H9 (cell line): ENCODE measurements at regions not wholly inside any gene's neighbourhood (a gene's known extent, or its start where the extent isn't known, plus 50 kb on each side); places are given as distances from the start of the nearest gene placed in this dataset.

Experiments
- DNase-seq: peaks from one replicate; pipeline ENCODE4 v3.0.0-alpha.2; 2017
- H2AFZ ChIP-seq: one replicate; pipeline ENCODE4 v1.6.1; 2013; ENCODE audit warnings: mild to moderate bottlenecking, low read length, control low read depth, moderate library complexity
- H2AK5ac ChIP-seq: 2 replicates; pipeline ENCODE4 v1.6.1; 2013; ENCODE audit warnings: low read length, control low read depth, mixed read lengths; ENCODE audit not compliant: insufficient read length
- H2BK120ac ChIP-seq: one replicate; pipeline ENCODE4 v1.6.1; 2013; ENCODE audit warnings: low read depth, mild to moderate bottlenecking, low read length, control low read depth, inconsistent platforms; ENCODE audit not compliant: poor library complexity, severe bottlenecking
- H2BK12ac ChIP-seq: 2 replicates; pipeline ENCODE4 v1.6.1; 2013; ENCODE audit warnings: low read length, control low read depth, mixed read lengths, low read depth; ENCODE audit not compliant: insufficient read length
- H2BK15ac ChIP-seq: 2 replicates; pipeline ENCODE4 v1.6.1; 2013; ENCODE audit warnings: low read depth, low read length, control low read depth
- H2BK20ac ChIP-seq: one replicate; pipeline ENCODE4 v1.6.1; 2013; ENCODE audit warnings: low read depth, mild to moderate bottlenecking, low read length, control low read depth, inconsistent platforms; ENCODE audit not compliant: poor library complexity, severe bottlenecking
- H2BK5ac ChIP-seq: 2 replicates; pipeline ENCODE4 v1.6.1; 2013; ENCODE audit warnings: low read length, control low read depth, mixed read lengths; ENCODE audit not compliant: insufficient read length
- H3K14ac ChIP-seq: 2 replicates; pipeline ENCODE4 v1.6.1; 2013; ENCODE audit warnings: low read length, control low read depth; ENCODE audit not compliant: insufficient read depth
- H3K18ac ChIP-seq: 2 replicates; pipeline ENCODE4 v1.6.1; 2013; ENCODE audit warnings: low read depth, mild to moderate bottlenecking, mixed read lengths, low read length, control low read depth; ENCODE audit not compliant: insufficient read length
- H3K23ac ChIP-seq: 2 replicates; pipeline ENCODE4 v1.6.1; 2013; ENCODE audit warnings: low read length, control low read depth, mixed read lengths, low read depth; ENCODE audit not compliant: insufficient read length
- H3K23me2 ChIP-seq: 2 replicates; pipeline ENCODE4 v1.6.1; 2013; ENCODE audit warnings: low read depth, mild to moderate bottlenecking, mixed read lengths, low read length, control low read depth; ENCODE audit not compliant: insufficient read length, poor library complexity, severe bottlenecking
- H3K27ac ChIP-seq: 2 replicates; pipeline ENCODE4 v1.5.1; 2013; ENCODE audit warnings: low read length, control low read depth, mixed read lengths, low read depth; ENCODE audit not compliant: insufficient read length
- H3K27me3 ChIP-seq: 2 replicates; pipeline ENCODE4 v1.6.1; 2013; ENCODE audit warnings: low read length, control low read depth, inconsistent platforms; ENCODE audit not compliant: insufficient read depth
- H3K4ac ChIP-seq: 2 replicates; pipeline ENCODE4 v1.6.1; 2013; ENCODE audit warnings: low read depth, mild to moderate bottlenecking, control low read depth, inconsistent platforms, low read length, moderate library complexity
- H3K4me1 ChIP-seq: 2 replicates; pipeline ENCODE4 v1.6.1; 2013; ENCODE audit warnings: low read length, control low read depth, inconsistent platforms; ENCODE audit not compliant: insufficient read depth
- H3K4me2 ChIP-seq: 2 replicates; pipeline ENCODE4 v1.6.1; 2013; ENCODE audit warnings: low read length, control low read depth, mixed read lengths; ENCODE audit not compliant: insufficient read length, insufficient read depth
- H3K56ac ChIP-seq: 2 replicates; pipeline ENCODE4 v1.6.1; 2013; ENCODE audit warnings: low read depth, mild to moderate bottlenecking, mixed read lengths, low read length, control low read depth; ENCODE audit not compliant: insufficient read length
- H3K79me1 ChIP-seq: 2 replicates; pipeline ENCODE4 v1.6.1; 2013; ENCODE audit warnings: low read depth, mild to moderate bottlenecking, moderate library complexity, low read length, control low read depth, inconsistent platforms; ENCODE audit not compliant: insufficient read depth, poor library complexity, severe bottlenecking
- H3K79me2 ChIP-seq: 2 replicates; pipeline ENCODE4 v1.6.1; 2013; ENCODE audit warnings: low read length, control low read depth, inconsistent platforms; ENCODE audit not compliant: insufficient read depth
- H3K9ac ChIP-seq: 2 replicates; pipeline ENCODE4 v1.6.1; 2013; ENCODE audit warnings: low read length, control low read depth, mixed read lengths; ENCODE audit not compliant: insufficient read length; ENCODE audit errors: extremely low read depth
- H3K9me3 ChIP-seq: one replicate; pipeline ENCODE4 v1.6.1; 2013; ENCODE audit warnings: low read depth, low read length, inconsistent platforms; ENCODE audit not compliant: control insufficient read depth
- H3T11ph ChIP-seq: one replicate; pipeline ENCODE4 v1.6.1; 2013; ENCODE audit warnings: mild to moderate bottlenecking, low read length, control low read depth, inconsistent platforms
- H4K20me1 ChIP-seq: one replicate; pipeline ENCODE4 v1.6.1; 2013; ENCODE audit not compliant: control insufficient read depth, insufficient read length, insufficient read depth
- H4K5ac ChIP-seq: 2 replicates; pipeline ENCODE4 v1.6.1; 2013; ENCODE audit warnings: low read depth, mild to moderate bottlenecking, mixed read lengths, low read length, control low read depth; ENCODE audit not compliant: insufficient read length
- H4K8ac ChIP-seq: replicated peaks from 2 replicates; pipeline ENCODE4 v1.6.1; 2013; ENCODE audit warnings: low read length, control low read depth, mixed read lengths, low read depth; ENCODE audit not compliant: insufficient read length
- H4K91ac ChIP-seq: 2 replicates; pipeline ENCODE4 v1.6.1; 2013; ENCODE audit warnings: low read depth, mild to moderate bottlenecking, moderate library complexity, mixed read lengths, low read length, control low read depth; ENCODE audit not compliant: insufficient read length
- H3K27ac Mint-ChIP-seq, 3 experiments: 2 replicates in 2 of 3; 3 replicates in 1 of 3; pipeline ENCODE4 v1.8.0; 2020 to 2021; ENCODE audit warnings: mixed read lengths in 3 of 3, mild to moderate bottlenecking in 1 of 3, moderate library complexity in 1 of 3
- H3K27me3 Mint-ChIP-seq: 2 replicates; pipeline ENCODE4 v1.8.0; 2021; ENCODE audit warnings: low read depth, mild to moderate bottlenecking, moderate library complexity, mixed read lengths
- H3K36me3 Mint-ChIP-seq, 3 experiments: 2 replicates in 2 of 3; 3 replicates in 1 of 3; pipeline ENCODE4 v1.8.0; 2020 to 2021; ENCODE audit warnings: low read depth in 3 of 3, mixed read lengths in 3 of 3; ENCODE audit not compliant: insufficient read depth in 1 of 3
- H3K4me1 Mint-ChIP-seq, 2 experiments: 2 replicates each; pipeline ENCODE4 v1.8.0; 2020; ENCODE audit warnings: mixed read lengths in 2 of 2
- H3K4me3 Mint-ChIP-seq, 2 experiments: 2 replicates in 1 of 2; 3 replicates in 1 of 2; pipeline ENCODE4 v1.8.0; 2020 to 2021; ENCODE audit warnings: mild to moderate bottlenecking in 2 of 2, mixed read lengths in 2 of 2, moderate library complexity in 1 of 2
- H3K9me3 Mint-ChIP-seq, 2 experiments: 2 replicates in 1 of 2; 3 replicates in 1 of 2; pipeline ENCODE4 v1.8.0; 2020; ENCODE audit warnings: mild to moderate bottlenecking in 2 of 2, mixed read lengths in 2 of 2, moderate library complexity in 1 of 2
- CTCF ChIP-seq: fragments of 200-600 bp; sonication (generic); conservative IDR thresholded peaks from 3 replicates; pipeline ENCODE4 v1.8.0; 2021; ENCODE audit warnings: antibody characterized with exemption, mild to moderate bottlenecking
- WGBS: extraction: QIAGEN DNeasy Blood & Tissue Kit; methylation state at CpG from one replicate; pipeline ENCODE4 v1.1.7; 2013; ENCODE audit warnings: missing lambda C conversion rate, low lambda C conversion rate, mixed read lengths; ENCODE audit not compliant: insufficient read length; ENCODE audit errors: extremely low coverage; 5-methylcytosine and 5-hydroxymethylcytosine counted together

DNA sequence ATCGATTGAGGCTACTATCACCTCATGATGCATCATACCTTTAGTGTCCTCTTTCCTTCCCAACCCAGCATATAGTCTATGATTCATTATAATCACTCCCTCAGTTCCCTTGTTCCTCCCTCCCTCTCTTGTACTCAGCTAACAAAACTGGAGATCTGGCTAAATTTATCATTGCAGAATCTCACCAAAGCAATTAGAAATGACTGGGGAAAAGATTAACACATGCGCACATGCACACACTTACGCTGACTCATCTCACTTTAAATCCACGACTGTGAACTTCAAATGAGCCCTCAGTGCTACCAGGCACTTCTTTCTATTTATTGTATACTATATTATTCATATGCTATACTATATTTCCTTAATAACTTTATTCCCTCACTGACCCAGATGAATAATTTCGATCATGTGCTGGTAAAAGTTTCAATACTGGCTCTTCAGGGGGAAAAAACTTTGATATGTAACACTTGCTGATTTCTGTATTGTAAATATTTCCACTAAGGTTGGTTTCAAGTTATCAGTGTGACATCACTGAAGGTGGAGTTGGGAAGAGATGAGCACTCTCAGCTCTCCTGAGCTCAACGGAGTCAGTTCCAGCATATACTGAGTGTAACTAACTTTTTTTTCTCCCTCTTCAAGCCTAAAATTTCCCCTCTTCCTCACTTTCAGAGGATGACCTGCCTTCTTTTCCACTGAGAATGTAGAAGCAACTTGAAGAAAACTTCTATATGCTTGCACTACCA lies 613.7 kb upstream of the B3GALT2 start:
- Histone ChIP-seq H3T11ph (no peak overlapping the region), H2BK20ac (no peak overlapping the region), H2BK12ac (no peak overlapping the region), H3K9me3 (no peaks in the 10 kb centered on the region), H4K91ac (no peak overlapping the region), H2AK5ac (no peak overlapping the region), H3K27me3 (no peaks in the 10 kb centered on the region), H4K8ac (no peak overlapping the region), H2AFZ (no peak overlapping the region), H3K18ac (no peak overlapping the region), H2BK5ac (no peak overlapping the region), H2BK15ac (no peak overlapping the region), H3K4me2 (no peak overlapping the region), H3K14ac (no peak overlapping the region), H3K4ac (no peak overlapping the region), H4K5ac (no peak overlapping the region), H3K56ac (no peak overlapping the region), H3K9ac (no peak overlapping the region), H3K79me2 (no peaks in the 10 kb centered on the region), H3K23me2 (no peaks in the 10 kb centered on the region), H3K4me1 (no peaks in the 10 kb centered on the region), H3K23ac (no peak overlapping the region), H3K79me1 (no peaks in the 10 kb centered on the region), H3K27ac (no peak overlapping the region), H2BK120ac (no peak overlapping the region), H4K20me1 (no peaks in the 10 kb centered on the region)
- H3K36me3 Mint-ChIP-seq = no peaks in the 10 kb centered on the region
- no peaks in the 10 kb centered on the region for H3K4me1 Mint-ChIP-seq
- no peak overlapping the region for H3K27ac Mint-ChIP-seq
- TF ChIP-seq CTCF = no peak
- DNase-seq = no peak
- no CpG with 5 or more reads among the region's 6 CpGs for WGBS
- no peaks in the 10 kb centered on the region for H3K27me3 Mint-ChIP-seq
- H3K4me3 Mint-ChIP-seq = no peak overlapping the region
- no peaks in the 10 kb centered on the region for H3K9me3 Mint-ChIP-seq
